DND-41 (cell line): ENCODE measurements at regions not wholly inside any gene's neighbourhood (a gene's known extent, or its start where the extent isn't known, plus 50 kb on each side); places are given as distances from the start of the nearest gene placed in this dataset.

ENCODE experiments used
- ATAC-seq: fragments of 200-7000 bp; cut with Tn5 transposase; 3 replicates; pipeline ENCODE4 v1.9.1; 2021; ENCODE audit warnings: low read depth; ENCODE audit not compliant: insufficient read depth
- DNase-seq: peaks from one replicate; pipeline ENCODE4 v3.0.0-alpha.2; 2020
- H2AFZ ChIP-seq: 2 replicates; pipeline ENCODE4 v1.6.0; 2012; ENCODE audit warnings: low read depth, low read length
- H3K27ac ChIP-seq: 2 replicates; pipeline ENCODE4 v1.5.1; 2012; ENCODE audit warnings: low read length, inconsistent platforms
- H3K27me3 ChIP-seq: fragments of 200-600 bp; sonication (generic); 2 replicates; pipeline ENCODE4 v1.6.0; 2012; ENCODE audit warnings: low read length, mild to moderate bottlenecking, inconsistent platforms; ENCODE audit not compliant: insufficient read depth, poor library complexity
- H3K36me3 ChIP-seq: 2 replicates; pipeline ENCODE4 v1.5.1; 2012; ENCODE audit warnings: low read length, inconsistent platforms; ENCODE audit not compliant: insufficient read depth
- H3K4me1 ChIP-seq: 2 replicates; pipeline ENCODE4 v1.5.1; 2012; ENCODE audit warnings: mild to moderate bottlenecking, low read length; ENCODE audit not compliant: insufficient read depth
- H3K4me2 ChIP-seq: 2 replicates; pipeline ENCODE4 v1.6.0; 2012; ENCODE audit warnings: mild to moderate bottlenecking, moderate library complexity, low read length, inconsistent platforms; ENCODE audit not compliant: insufficient read depth
- H3K4me3 ChIP-seq, 2 experiments: fragments of 200-600 bp in 1 of 2; shearing (Covaris generic) in 1 of 2; 2 replicates each; pipeline ENCODE4 v1.5.1; 2012 to 2016; ENCODE audit warnings: inconsistent platforms in 2 of 2, low read length in 2 of 2, mild to moderate bottlenecking in 2 of 2, low read depth in 1 of 2, moderate library complexity in 1 of 2
- H3K79me2 ChIP-seq: 2 replicates; pipeline ENCODE4 v1.6.0; 2012; ENCODE audit warnings: low read length, inconsistent platforms; ENCODE audit not compliant: insufficient read depth
- H3K9ac ChIP-seq: 2 replicates; pipeline ENCODE4 v1.6.0; 2012; ENCODE audit warnings: low read depth, mild to moderate bottlenecking, inconsistent platforms, low read length, moderate library complexity
- H3K9me3 ChIP-seq: 2 replicates; pipeline ENCODE4 v1.5.1; 2012; ENCODE audit warnings: low read length, moderate library complexity, mild to moderate bottlenecking, inconsistent platforms; ENCODE audit not compliant: insufficient read depth, severe bottlenecking
- H4K20me1 ChIP-seq: 2 replicates; pipeline ENCODE4 v1.6.0; 2012; ENCODE audit warnings: low read length; ENCODE audit not compliant: insufficient read depth
- CTCF ChIP-seq: IDR thresholded peaks from 2 replicates; pipeline ENCODE4 v1.5.1; 2012; ENCODE audit warnings: borderline replicate concordance, low read length, moderate library complexity, mild to moderate bottlenecking; ENCODE audit not compliant: poor library complexity, severe bottlenecking; ENCODE audit errors: extremely low read depth
- EZH2 ChIP-seq: IDR thresholded peaks from 3 replicates; pipeline ENCODE4 v1.6.1; 2012; ENCODE audit warnings: borderline replicate concordance, low read depth, mild to moderate bottlenecking, moderate library complexity, low read length, inconsistent platforms; ENCODE audit not compliant: severe bottlenecking

DNA sequence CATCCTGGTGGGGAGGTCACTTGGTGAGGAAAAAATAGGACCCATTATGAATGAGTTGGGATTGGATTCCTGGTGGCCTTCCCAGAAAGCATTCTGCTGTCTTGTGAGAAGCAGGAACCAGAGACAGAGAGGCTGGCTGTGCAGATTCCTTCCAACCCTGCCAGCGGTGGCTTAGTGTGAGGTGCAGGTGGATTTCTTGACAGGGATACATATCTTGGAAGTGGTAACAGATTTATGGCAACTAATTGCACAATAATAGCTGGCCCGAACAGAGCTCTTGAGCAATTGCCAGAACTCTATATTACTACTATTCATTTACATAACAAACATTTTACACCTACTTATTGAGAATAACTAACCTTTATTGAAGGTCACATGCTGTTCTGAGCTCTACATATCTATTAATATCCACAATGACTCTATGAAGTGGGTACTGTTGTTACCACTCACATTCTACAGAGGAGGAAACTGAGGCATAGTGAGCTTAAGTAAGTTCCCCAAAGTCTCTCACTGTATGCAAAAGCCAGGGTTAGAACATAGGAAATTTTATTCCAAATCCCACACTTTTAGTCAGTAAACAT lies 173.9 kb upstream of the SERP2 start:
- no peak for TF ChIP-seq CTCF
- TF ChIP-seq EZH2, result no peak
- no peaks in the 10 kb centered on the region for H4K20me1 ChIP-seq
- H3K79me2 ChIP-seq, result no peaks in the 10 kb centered on the region
- H2AFZ ChIP-seq, result no peak overlapping the region
- no peaks in the 10 kb centered on the region for H3K9me3 ChIP-seq
- ATAC-seq (no peak), DNase-seq (no peak)
- H3K27ac ChIP-seq, result no peak overlapping the region
- no peak overlapping the region for H3K9ac ChIP-seq
- no peak overlapping the region for H3K4me3 ChIP-seq
- H3K4me1 ChIP-seq, result peaks cover 5% of the 10 kb centered on the region; the same call in 1 of the 2 replicates
- no peak overlapping the region for H3K4me2 ChIP-seq
- no peaks in the 10 kb centered on the region for H3K27me3 ChIP-seq
- H3K36me3 ChIP-seq, result no peaks in the 10 kb centered on the region

DNA sequence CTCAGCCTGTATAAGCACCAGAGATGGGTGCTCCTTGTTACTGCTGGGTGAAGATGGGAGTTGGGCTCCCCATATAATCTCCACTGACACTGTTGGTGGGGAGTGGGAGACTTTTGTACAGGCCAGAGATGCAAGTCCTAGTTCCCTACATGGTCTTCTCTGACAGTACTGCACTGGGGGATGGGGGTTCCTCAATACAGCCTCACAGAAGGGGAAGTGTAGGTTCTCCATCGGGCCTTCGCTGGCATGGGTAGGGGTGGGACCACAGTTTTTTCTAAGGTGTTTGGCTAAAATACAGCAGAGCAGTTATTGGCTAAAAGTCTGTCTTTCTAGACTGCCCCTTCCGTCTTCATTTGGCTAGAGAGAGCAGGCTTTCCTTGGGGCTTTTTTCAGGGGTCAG lies 167.2 kb upstream of the SERP2 start:
- H3K4me3 ChIP-seq, result no peak overlapping the region
- no peak for ATAC-seq
- H2AFZ ChIP-seq, result no peak overlapping the region
- no peaks in the 10 kb centered on the region for H3K27me3 ChIP-seq
- no peak for DNase-seq
- TF ChIP-seq EZH2 (no peak), CTCF (no peak)
- no peaks in the 10 kb centered on the region for H3K36me3 ChIP-seq
- H3K9ac ChIP-seq, result no peak overlapping the region
- no peak overlapping the region for H3K27ac ChIP-seq
- H3K79me2 ChIP-seq, result no peaks in the 10 kb centered on the region
- H3K9me3 ChIP-seq, result peaks cover 3% of the 10 kb centered on the region
- H4K20me1 ChIP-seq, result no peaks in the 10 kb centered on the region
- H3K4me2 ChIP-seq, result no peak overlapping the region
- H3K4me1 ChIP-seq, result no peaks in the 10 kb centered on the region

- H3K27me3 ChIP-seq, result no peaks in the 10 kb centered on the region
- no peaks in the 10 kb centered on the region for H3K36me3 ChIP-seq
- DNase-seq, result no peak
- no peak overlapping the region for H3K27ac ChIP-seq
- no peaks in the 10 kb centered on the region for H4K20me1 ChIP-seq
- H3K9ac ChIP-seq, result no peak overlapping the region
- TF ChIP-seq EZH2, result no peak
- TF ChIP-seq CTCF, result no peak
- no peak overlapping the region for H3K4me3 ChIP-seq
- no peak for ATAC-seq
- no peaks in the 10 kb centered on the region for H3K79me2 ChIP-seq
- H2AFZ ChIP-seq, result no peak overlapping the region
- H3K4me2 ChIP-seq, result no peak overlapping the region
- no peaks in the 10 kb centered on the region for H3K4me1 ChIP-seq
- peaks cover 3% of the 10 kb centered on the region for H3K9me3 ChIP-seq
Observed at GRCh38 chr13:44207476-44207875, 166.1 kb upstream of the SERP2 start.

GRCh38 chr13:44210525-44210924 lies 163.1 kb upstream of the SERP2 start:
- Histone ChIP-seq H4K20me1 (no peaks in the 10 kb centered on the region), H3K4me2 (no peak overlapping the region), H3K79me2 (no peaks in the 10 kb centered on the region), H3K9ac (no peak overlapping the region), H3K4me1 (no peaks in the 10 kb centered on the region), H3K36me3 (no peaks in the 10 kb centered on the region), H3K4me3 (no peak overlapping the region), H3K9me3 (peaks cover 3% of the 10 kb centered on the region), H3K27me3 (no peaks in the 10 kb centered on the region), H2AFZ (no peak overlapping the region), H3K27ac (no peak overlapping the region)
- TF ChIP-seq EZH2 (no peak), CTCF (no peak)
- no peak for DNase-seq
- no peak for ATAC-seq
